Activated naive CD4-positive, alpha-beta T cell treated with anti-CD3 and anti-CD28 coated beads, Interleukin-2, amount 50 U/mL, for 16 hours (primary cell): ENCODE measurements at regions not wholly inside any gene's neighbourhood (a gene's known extent, or its start where the extent isn't known, plus 50 kb on each side); places are given as distances from the start of the nearest gene placed in this dataset.
"Not testable (repeated sequence)": the region's sequence is repeated elsewhere in the genome, so short reads cannot be mapped to it uniquely, and the experiment has no call there.

Source experiments
- DNase-seq: peaks from one replicate; pipeline ENCODE4 v3.0.0-alpha.2; 2020

- no peak for DNase-seq
These were observed 414.8 kb downstream of the BUD13 start for GRCh38 chr11:116357784-116358544.

- DNase-seq = no peak
These were observed 416.3 kb downstream of the BUD13 start for GRCh38 chr11:116356451-116356850.

GRCh38 chr11:116355104-116355503 is 417.7 kb downstream of the BUD13 start:
- no peak for DNase-seq

- no peak for DNase-seq
These were observed 419.2 kb downstream of the BUD13 start for GRCh38 chr11:116353589-116353988.

GRCh38 chr11:116352881-116353280 is 419.9 kb downstream of the BUD13 start:
- no peak for DNase-seq

GRCh38 chr11:116348226-116348625 is 424.6 kb downstream of the BUD13 start:
- DNase-seq = no peak

- DNase-seq = no peak
These were observed 427.2 kb downstream of the BUD13 start for GRCh38 chr11:116345575-116345974.

- no peak for DNase-seq
These were observed 428.2 kb downstream of the BUD13 start for GRCh38 chr11:116344601-116345000.

GRCh38 chr11:116343270-116343669 is 429.5 kb downstream of the BUD13 start:
- DNase-seq = no peak

- no peak for DNase-seq
These were observed 430.6 kb downstream of the BUD13 start for GRCh38 chr11:116342148-116342547.

GRCh38 chr11:116339306-116340098 is 433.3 kb downstream of the BUD13 start:
- no peak for DNase-seq

- DNase-seq = not testable (repeated sequence)
These were observed 434.3 kb downstream of the BUD13 start for GRCh38 chr11:116338500-116338899.

- no peak for DNase-seq
These were observed 436.2 kb downstream of the BUD13 start for GRCh38 chr11:116336540-116336939.

GRCh38 chr11:116335891-116336290 is 436.9 kb downstream of the BUD13 start:
- no peak for DNase-seq

- no peak for DNase-seq
These were observed 437.7 kb downstream of the BUD13 start for GRCh38 chr11:116335078-116335477.

- no peak for DNase-seq
These were observed 438.2 kb downstream of the BUD13 start for GRCh38 chr11:116334596-116334995.

GRCh38 chr11:116333001-116333535 is 439.7 kb downstream of the BUD13 start:
- DNase-seq = no peak

GRCh38 chr11:116332391-116332790 is 440.4 kb downstream of the BUD13 start:
- DNase-seq = no peak

GRCh38 chr11:116331381-116331780 is 441.4 kb downstream of the BUD13 start:
- no peak for DNase-seq

- DNase-seq = no peak
These were observed 442.2 kb downstream of the BUD13 start for GRCh38 chr11:116330439-116331185.

- DNase-seq = no peak
These were observed 443.3 kb downstream of the BUD13 start for GRCh38 chr11:116329354-116330090.

- DNase-seq = no peak
These were observed 443.9 kb downstream of the BUD13 start for GRCh38 chr11:116328851-116329250.

GRCh38 chr11:116328391-116328790 is 444.4 kb downstream of the BUD13 start:
- no peak for DNase-seq
